ENCODE measurements at regions not wholly inside any gene's neighbourhood (a gene's known extent, or its start where the extent isn't known, plus 50 kb on each side); places are given as distances from the start of the nearest gene placed in this dataset.

DNA sequence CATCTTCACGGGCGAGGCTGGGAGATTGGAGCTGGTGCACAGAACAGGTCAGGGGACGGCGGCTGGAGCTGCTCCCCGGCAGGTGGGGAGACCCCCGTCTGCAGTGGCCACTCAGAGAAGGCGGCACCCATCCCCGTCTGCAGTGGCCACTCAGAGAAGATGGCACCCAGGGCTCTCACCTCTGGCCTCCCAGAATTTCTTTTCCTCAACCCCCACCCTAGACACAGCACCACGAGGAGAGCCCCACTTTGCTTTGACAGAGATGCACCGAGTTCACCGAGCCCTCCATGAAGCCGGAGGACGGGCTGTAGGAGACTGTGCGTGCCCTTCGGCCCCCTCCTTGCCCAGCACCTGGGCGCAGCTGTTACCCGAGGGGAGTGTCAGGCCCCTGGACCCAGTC is 201.6 kb upstream of the SALL3 start:
- no peak for DNase-seq (ENCODE audit: low spot score)
- TF ChIP-seq, protein P1, sequence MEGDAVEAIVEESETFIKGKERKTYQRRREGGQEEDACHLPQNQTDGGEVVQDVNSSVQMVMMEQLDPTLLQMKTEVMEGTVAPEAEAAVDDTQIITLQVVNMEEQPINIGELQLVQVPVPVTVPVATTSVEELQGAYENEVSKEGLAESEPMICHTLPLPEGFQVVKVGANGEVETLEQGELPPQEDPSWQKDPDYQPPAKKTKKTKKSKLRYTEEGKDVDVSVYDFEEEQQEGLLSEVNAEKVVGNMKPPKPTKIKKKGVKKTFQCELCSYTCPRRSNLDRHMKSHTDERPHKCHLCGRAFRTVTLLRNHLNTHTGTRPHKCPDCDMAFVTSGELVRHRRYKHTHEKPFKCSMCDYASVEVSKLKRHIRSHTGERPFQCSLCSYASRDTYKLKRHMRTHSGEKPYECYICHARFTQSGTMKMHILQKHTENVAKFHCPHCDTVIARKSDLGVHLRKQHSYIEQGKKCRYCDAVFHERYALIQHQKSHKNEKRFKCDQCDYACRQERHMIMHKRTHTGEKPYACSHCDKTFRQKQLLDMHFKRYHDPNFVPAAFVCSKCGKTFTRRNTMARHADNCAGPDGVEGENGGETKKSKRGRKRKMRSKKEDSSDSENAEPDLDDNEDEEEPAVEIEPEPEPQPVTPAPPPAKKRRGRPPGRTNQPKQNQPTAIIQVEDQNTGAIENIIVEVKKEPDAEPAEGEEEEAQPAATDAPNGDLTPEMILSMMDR (IDR thresholded peaks at IDR 0.05; ENCODE audit: extremely low read depth, insufficient read depth, missing control alignments): no peak
- in situ Hi-C loops (cut with MboI; ENCODE audit: low pct_unique_long_range_greater_than_20kb, low sequenced_read_pairs, unreplicated experiment): no loop called here

DNA sequence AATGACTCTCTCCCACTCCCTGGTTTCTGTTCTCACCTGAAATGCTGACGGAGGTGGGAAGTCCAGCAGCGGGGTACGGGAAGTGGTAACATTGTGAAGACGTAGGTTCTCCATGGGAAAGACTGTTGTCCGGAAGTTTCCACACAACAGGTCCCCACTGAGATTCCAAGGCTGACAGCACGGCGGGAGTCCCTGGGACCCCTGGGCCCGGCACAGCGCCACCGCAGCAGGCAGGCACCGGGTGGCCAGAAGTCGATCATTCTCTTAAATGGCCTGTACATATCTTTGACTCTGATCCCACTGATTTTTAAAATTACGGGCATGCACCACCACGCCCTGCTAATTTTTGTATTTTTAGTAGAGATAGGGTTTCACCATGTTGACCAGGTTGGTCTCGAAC is 201.0 kb upstream of the SALL3 start:
- DNase-seq (ENCODE audit: low spot score): no peak
- TF ChIP-seq, protein P1 (IDR thresholded peaks at IDR 0.05; ENCODE audit: extremely low read depth, insufficient read depth, missing control alignments): no peak
- in situ Hi-C loops (cut with MboI; ENCODE audit: low pct_unique_long_range_greater_than_20kb, low sequenced_read_pairs, unreplicated experiment): no loop called here

DNA sequence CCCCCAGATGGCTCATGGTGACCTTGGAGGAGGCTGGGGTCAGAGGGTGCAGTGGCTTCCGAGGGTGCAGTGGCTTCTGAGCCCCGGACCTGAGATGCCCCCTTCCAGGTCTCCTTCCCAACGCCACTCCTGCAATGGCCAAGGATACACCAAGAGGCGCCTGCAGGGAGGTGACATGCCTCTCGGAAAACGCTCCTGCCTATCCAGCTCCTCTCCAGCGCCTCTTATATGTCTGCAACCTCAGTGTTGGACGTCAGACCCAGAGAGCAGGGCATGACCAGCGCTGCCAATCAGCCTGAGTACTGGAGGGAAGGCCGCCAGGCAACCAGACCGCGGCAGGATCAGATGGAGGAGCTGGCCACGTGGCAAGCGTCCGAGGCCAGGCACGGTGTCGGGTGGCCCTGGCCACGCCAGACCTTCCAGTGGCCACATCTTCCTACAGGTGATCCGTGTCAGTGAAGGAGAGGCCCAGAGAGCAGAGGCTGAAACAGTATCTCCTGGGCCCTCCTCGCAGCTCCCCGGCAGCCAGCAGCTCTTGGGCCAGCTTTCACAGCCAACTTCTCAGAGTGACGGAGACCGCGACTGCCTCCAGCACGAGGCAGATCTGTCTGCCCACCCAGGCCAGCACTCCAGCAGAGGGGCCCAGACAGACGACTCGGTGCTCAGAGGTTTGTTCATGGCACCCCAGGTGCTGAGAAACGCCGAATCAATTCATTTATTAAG is 199.5 kb upstream of the SALL3 start:
- in situ Hi-C loops (cut with MboI; ENCODE audit: low pct_unique_long_range_greater_than_20kb, low sequenced_read_pairs, unreplicated experiment): no loop called here

DNA sequence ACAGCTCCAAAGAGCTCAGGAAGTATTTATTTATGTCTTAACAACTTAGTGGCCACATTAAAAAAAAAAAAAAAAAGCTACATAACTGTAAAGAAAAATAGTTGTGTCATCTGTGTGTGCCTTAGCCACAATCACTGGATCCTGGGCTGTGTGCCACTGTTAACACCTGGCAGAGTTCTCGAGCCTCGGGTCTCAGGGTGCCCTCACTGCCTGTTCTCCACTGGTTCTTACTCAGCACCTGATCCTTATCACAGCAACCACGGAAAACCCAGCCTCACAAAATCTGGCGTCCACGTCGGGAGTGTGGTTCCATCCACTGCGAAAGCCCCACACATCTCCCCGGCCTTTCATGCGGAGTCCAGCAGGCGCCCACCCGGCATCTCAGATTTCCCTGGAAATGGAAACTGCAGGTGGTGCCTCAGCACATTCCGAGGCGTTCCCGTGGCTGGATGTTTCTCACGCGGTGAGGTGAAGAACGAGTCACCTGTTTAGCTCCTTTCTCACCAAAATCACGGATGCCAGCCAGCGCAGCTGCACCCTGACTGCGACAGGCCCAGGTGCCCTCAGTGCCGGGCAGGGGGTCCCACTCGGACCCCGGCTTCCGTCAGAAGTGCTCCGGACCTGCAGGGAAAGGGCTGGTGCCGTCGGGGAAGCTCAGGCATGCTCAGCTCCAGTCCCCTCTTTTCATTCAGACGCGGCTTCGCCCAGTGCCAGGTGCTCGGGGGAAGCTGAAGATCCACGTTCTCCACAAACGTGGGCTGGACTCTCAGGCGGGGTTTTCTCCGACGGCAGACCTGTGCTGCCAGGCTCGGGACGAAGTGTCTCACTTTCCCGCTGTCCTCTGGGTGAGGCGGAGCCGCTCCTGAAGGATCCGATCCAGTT is 198.7 kb upstream of the SALL3 start:
- no peak for DNase-seq (ENCODE audit: low spot score)
- TF ChIP-seq, protein P1 (IDR thresholded peaks at IDR 0.05; ENCODE audit: extremely low read depth, insufficient read depth, missing control alignments): no peak
- in situ Hi-C loops (cut with MboI; ENCODE audit: low pct_unique_long_range_greater_than_20kb, low sequenced_read_pairs, unreplicated experiment): no loop called here

More for the DNA sequence above, 199.5 kb upstream of the SALL3 start:
- TF ChIP-seq, protein P1 (IDR thresholded peaks at IDR 0.05; ENCODE audit: extremely low read depth, insufficient read depth, missing control alignments): no peak
- no peak for DNase-seq (ENCODE audit: low spot score)

DNA sequence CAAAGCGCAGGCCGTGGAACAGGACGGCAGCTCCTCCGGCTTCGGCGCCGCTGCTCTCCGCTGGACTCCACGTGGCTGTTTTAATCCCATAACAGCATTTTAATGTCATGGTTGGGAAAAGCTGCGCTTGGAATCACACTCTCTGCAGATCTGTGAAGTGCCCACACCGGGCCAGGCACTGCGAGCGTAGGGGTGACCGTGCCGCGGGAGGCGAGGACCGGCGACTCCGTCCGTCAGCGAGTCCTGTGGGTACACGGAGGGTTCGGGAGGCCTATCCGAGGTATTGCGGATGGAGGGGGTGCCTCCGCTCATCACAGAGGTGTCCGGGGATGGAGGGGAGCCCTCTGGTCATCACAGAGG is 198.0 kb upstream of the SALL3 start:
- DNase-seq (ENCODE audit: low spot score): no peak
- TF ChIP-seq, protein P1 (IDR thresholded peaks at IDR 0.05; ENCODE audit: extremely low read depth, insufficient read depth, missing control alignments): no peak
- in situ Hi-C loops (cut with MboI; ENCODE audit: low pct_unique_long_range_greater_than_20kb, low sequenced_read_pairs, unreplicated experiment): no loop called here

DNA sequence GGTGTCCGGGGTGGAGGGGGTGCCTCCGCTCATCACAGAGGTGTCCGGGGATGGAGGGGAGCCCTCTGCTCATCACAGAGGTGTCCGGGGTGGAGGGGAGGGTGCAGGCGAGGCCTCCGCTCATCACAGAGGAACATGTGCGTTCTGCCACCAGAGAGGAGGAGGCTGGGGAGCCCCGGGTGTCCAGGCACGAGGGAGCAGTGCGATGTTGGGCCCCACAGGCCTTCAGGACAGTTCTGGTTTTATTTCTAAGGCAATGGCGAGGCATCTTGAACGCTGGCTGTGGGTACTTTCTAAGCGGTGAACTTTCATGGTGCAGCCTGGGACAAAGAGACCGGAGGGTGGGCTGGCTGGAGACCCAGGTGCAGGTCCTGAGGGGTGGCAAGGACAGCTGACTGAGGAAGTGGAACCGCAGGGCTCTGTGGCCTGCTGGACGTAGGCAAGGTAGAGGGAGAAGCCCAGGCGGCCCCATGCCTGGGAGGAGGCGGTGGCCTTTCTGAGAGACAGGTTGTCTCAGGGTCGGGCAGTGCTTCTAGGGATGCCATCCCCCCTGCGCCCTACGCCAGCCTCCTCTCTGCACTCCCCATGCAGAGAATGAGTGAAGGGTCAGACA is 196.6 kb upstream of the SALL3 start:
- in situ Hi-C loops (cut with MboI; ENCODE audit: low pct_unique_long_range_greater_than_20kb, low sequenced_read_pairs, unreplicated experiment): no loop called here
- TF ChIP-seq, protein P1 (IDR thresholded peaks at IDR 0.05; ENCODE audit: extremely low read depth, insufficient read depth, missing control alignments): no peak
- DNase-seq (ENCODE audit: low spot score): no peak
